Lung (tissue), 11 donors: ENCODE measurements at regions not wholly inside any gene's neighbourhood (a gene's known extent, or its start where the extent isn't known, plus 50 kb on each side); places are given as distances from the start of the nearest gene placed in this dataset.

Experiments used
- ATAC-seq: fragments of 200-7000 bp; cut with Tn5 transposase; one replicate; pipeline ENCODE4 v1.9.1; 2020; ENCODE audit warnings: moderate number of reproducible peaks; ENCODE audit not compliant: insufficient read depth, low FRiP score
- DNase-seq, 3 donors: peaks; one replicate each; pipeline ENCODE4 v3.0.0-alpha.2; 2013 to 2017
- H3K27ac ChIP-seq, 2 donors: one replicate each; pipeline ENCODE4 v1.5.1; 2013; ENCODE audit warnings: mild to moderate bottlenecking in 2 of 2, moderate library complexity in 2 of 2, control low read depth in 1 of 2, inconsistent platforms in 1 of 2, low read depth in 1 of 2, low read length in 1 of 2
- H3K27me3 ChIP-seq, 3 donors: one replicate each; pipeline ENCODE4 v1.5.1; 2013; ENCODE audit warnings: low read length in 2 of 3; ENCODE audit not compliant: control insufficient read depth in 3 of 3, insufficient read depth in 3 of 3
- H3K36me3 ChIP-seq, 4 donors: one replicate each; pipeline ENCODE4 v1.5.1; 2013; ENCODE audit warnings: low read length in 4 of 4, mild to moderate bottlenecking in 1 of 4, moderate library complexity in 1 of 4; ENCODE audit not compliant: control insufficient read depth in 4 of 4, insufficient read depth in 4 of 4
- H3K4me1 ChIP-seq, 5 donors: one replicate each; pipeline ENCODE4 v1.5.1; 2013; ENCODE audit warnings: low read length in 5 of 5, mild to moderate bottlenecking in 2 of 5, moderate library complexity in 1 of 5; ENCODE audit not compliant: control insufficient read depth in 5 of 5, insufficient read depth in 5 of 5
- H3K4me3 ChIP-seq: one replicate; pipeline ENCODE4 v1.5.1; 2013; ENCODE audit warnings: mild to moderate bottlenecking, control low read depth, moderate library complexity
- H3K9ac ChIP-seq, 2 donors: one replicate each; pipeline ENCODE4 v1.5.1; 2013; ENCODE audit warnings: low read length in 2 of 2, control low read depth in 1 of 2; ENCODE audit not compliant: insufficient read depth in 1 of 2
- H3K9me3 ChIP-seq, 4 donors: one replicate each; pipeline ENCODE4 v1.5.1; 2013; ENCODE audit warnings: low read length in 3 of 4, mild to moderate bottlenecking in 1 of 4, moderate library complexity in 1 of 4; ENCODE audit not compliant: control insufficient read depth in 4 of 4, insufficient read depth in 3 of 4
- CTCF ChIP-seq: IDR thresholded peaks from 2 replicates; pipeline ENCODE4 v1.5.1; 2012; ENCODE audit warnings: mild to moderate bottlenecking; ENCODE audit errors: control extremely low read depth, extremely low read depth
- WGBS, 2 donors: extraction: QIAGEN DNeasy Blood & Tissue Kit; methylation state at CpG; one replicate each; pipeline ENCODE4 v1.1.7; 2013; 5-methylcytosine and 5-hydroxymethylcytosine counted together
- donor health status: control.
- donor health status: control.
- donor health status: Bipolar disorder and iron deficiency.
- donor health status: healthy.
- donor health status: DM: yes; HTN: yes; CAD: no.

- WGBS, 2 donors: 49 to 64% methylated on average over 6 of the region's 6 CpGs
- DNase-seq (peak; percentile 62 to 83 (median 79)), ATAC-seq (no peak)
- Histone ChIP-seq H3K9ac (no peak overlapping the region), H3K27ac (no peak overlapping the region), H3K9me3 (peaks cover 0 to 3% (median 0%) of the 10 kb centered on the region in 4 donors), H3K36me3 (no peaks in the 10 kb centered on the region), H3K27me3 (no peaks in the 10 kb centered on the region), H3K4me3 (no peak overlapping the region), H3K4me1 (peaks cover 0 to 9% (median 2%) of the 10 kb centered on the region in 5 donors)
- TF ChIP-seq CTCF: no peak
Measured at GRCh38 chr1:218557731-218558130, 212.6 kb downstream of the TGFB2 start.

- 68 to 72% methylated on average over 3 of the region's 3 CpGs for WGBS, 2 donors
- TF ChIP-seq CTCF: no peak
Measured at GRCh38 chr1:218558271-218558810, 213.2 kb downstream of the TGFB2 start.

GRCh38 chr1:218565377-218565776, 220.2 kb downstream of the TGFB2 start:
- no peak for TF ChIP-seq CTCF
- 84 to 92% methylated on average over 1 of the region's 1 CpG for WGBS, 2 donors
- Histone ChIP-seq H3K27ac (no peak overlapping the region), H3K36me3 (no peaks in the 10 kb centered on the region), H3K9me3 (no peaks in the 10 kb centered on the region), H3K27me3 (no peaks in the 10 kb centered on the region), H3K9ac (no peak overlapping the region), H3K4me1 (no peaks in the 10 kb centered on the region), H3K4me3 (no peak overlapping the region)
- no peak for DNase-seq
- ATAC-seq: no peak

More at GRCh38 chr1:218558271-218558810, 213.2 kb downstream of the TGFB2 start:
- H3K9ac ChIP-seq: no peak overlapping the region
- H3K27ac ChIP-seq: no peak overlapping the region
- no peak overlapping the region for H3K4me3 ChIP-seq
- DNase-seq: peak in 2 of 3 donors; percentile 52 to 56
- peaks cover 0 to 3% (median 0%) of the 10 kb centered on the region in 4 donors for H3K9me3 ChIP-seq
- ATAC-seq: no peak
- H3K27me3 ChIP-seq: no peaks in the 10 kb centered on the region
- peaks cover 0 to 9% (median 2%) of the 10 kb centered on the region in 5 donors for H3K4me1 ChIP-seq
- H3K36me3 ChIP-seq: no peaks in the 10 kb centered on the region
